ENCODE measurements at regions not wholly inside any gene's neighbourhood (a gene's known extent, or its start where the extent isn't known, plus 50 kb on each side); places are given as distances from the start of the nearest gene placed in this dataset.

- TF ChIP-seq, protein P1, sequence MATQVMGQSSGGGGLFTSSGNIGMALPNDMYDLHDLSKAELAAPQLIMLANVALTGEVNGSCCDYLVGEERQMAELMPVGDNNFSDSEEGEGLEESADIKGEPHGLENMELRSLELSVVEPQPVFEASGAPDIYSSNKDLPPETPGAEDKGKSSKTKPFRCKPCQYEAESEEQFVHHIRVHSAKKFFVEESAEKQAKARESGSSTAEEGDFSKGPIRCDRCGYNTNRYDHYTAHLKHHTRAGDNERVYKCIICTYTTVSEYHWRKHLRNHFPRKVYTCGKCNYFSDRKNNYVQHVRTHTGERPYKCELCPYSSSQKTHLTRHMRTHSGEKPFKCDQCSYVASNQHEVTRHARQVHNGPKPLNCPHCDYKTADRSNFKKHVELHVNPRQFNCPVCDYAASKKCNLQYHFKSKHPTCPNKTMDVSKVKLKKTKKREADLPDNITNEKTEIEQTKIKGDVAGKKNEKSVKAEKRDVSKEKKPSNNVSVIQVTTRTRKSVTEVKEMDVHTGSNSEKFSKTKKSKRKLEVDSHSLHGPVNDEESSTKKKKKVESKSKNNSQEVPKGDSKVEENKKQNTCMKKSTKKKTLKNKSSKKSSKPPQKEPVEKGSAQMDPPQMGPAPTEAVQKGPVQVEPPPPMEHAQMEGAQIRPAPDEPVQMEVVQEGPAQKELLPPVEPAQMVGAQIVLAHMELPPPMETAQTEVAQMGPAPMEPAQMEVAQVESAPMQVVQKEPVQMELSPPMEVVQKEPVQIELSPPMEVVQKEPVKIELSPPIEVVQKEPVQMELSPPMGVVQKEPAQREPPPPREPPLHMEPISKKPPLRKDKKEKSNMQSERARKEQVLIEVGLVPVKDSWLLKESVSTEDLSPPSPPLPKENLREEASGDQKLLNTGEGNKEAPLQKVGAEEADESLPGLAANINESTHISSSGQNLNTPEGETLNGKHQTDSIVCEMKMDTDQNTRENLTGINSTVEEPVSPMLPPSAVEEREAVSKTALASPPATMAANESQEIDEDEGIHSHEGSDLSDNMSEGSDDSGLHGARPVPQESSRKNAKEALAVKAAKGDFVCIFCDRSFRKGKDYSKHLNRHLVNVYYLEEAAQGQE (IDR thresholded peaks at IDR 0.05; ENCODE audit: insufficient read depth in 1 of 2, low read depth in 2 of 2, low read length in 2 of 2): no peak
- TF ChIP-seq POLR2AphosphoS5 (IDR thresholded peaks at IDR 0.05; ENCODE audit: low read depth, low read length) (no peak), TAF1 (IDR thresholded peaks at IDR 0.05; ENCODE audit: borderline replicate concordance, insufficient read depth, low read length) (no peak)
Observed at GRCh38 chr2:41701231-41701630, 346.6 kb upstream of the PKDCC start.
